ENCODE measurements at regions not wholly inside any gene's neighbourhood (a gene's known extent, or its start where the extent isn't known, plus 50 kb on each side); places are given as distances from the start of the nearest gene placed in this dataset.
A peak's percentile ranks its signal among the peaks of the same experiment; 100 is the strongest.

GRCh38 chr1:234978397-234979295, 150.0 kb downstream of the TOMM20 start (continued):
- TF ChIP-seq RNF2 (conservative IDR thresholded peaks at IDR 0.05; ENCODE audit: low read depth) (no peak), ZFP90 (CRISPR knock-in tag; IDR thresholded peaks at IDR 0.05; ENCODE audit: borderline replicate concordance) (no peak), ZNF33A (CRISPR knock-in tag; IDR thresholded peaks at IDR 0.05; ENCODE audit: borderline replicate concordance) (no peak), ZZZ3 (CRISPR knock-in tag; IDR thresholded peaks at IDR 0.05; ENCODE audit: borderline replicate concordance) (peak; percentile 54; the same call in 1 of the 2 replicates), ZNF232 (CRISPR knock-in tag; IDR thresholded peaks at IDR 0.05; ENCODE audit: borderline replicate concordance) (peak; percentile 60; the same call in 1 of the 2 replicates), ZBTB20 (CRISPR knock-in tag; IDR thresholded peaks at IDR 0.05; ENCODE audit: borderline replicate concordance, low read depth) (peak; percentile 46; the same call in 1 of the 2 replicates), HHEX (CRISPR knock-in tag; IDR thresholded peaks at IDR 0.05) (no peak), FOXJ3 (CRISPR knock-in tag; IDR thresholded peaks at IDR 0.05; ENCODE audit: borderline replicate concordance) (peak; percentile 84; the same call in 1 of the 2 replicates), ELF4 (CRISPR knock-in tag; IDR thresholded peaks at IDR 0.05; ENCODE audit: borderline replicate concordance) (no peak), AHR (CRISPR knock-in tag; IDR thresholded peaks at IDR 0.05) (no peak), ZNF264 (CRISPR knock-in tag; IDR thresholded peaks at IDR 0.05) (0 out of 2 replicates have a peak, but pooled peaks have one; percentile 62), CREM (IDR thresholded peaks at IDR 0.05) (peak; percentile 88), CREM (CRISPR knock-in tag; IDR thresholded peaks at IDR 0.05) (no peak), THAP7 (CRISPR knock-in tag; IDR thresholded peaks at IDR 0.05) (0 out of 2 replicates have a peak, but pooled peaks have one; percentile 14), TBX2 (CRISPR knock-in tag; IDR thresholded peaks at IDR 0.05; ENCODE audit: borderline replicate concordance) (peak; percentile 90), ZFX (CRISPR knock-in tag; IDR thresholded peaks at IDR 0.05; ENCODE audit: low read depth) (peak; percentile 57; the same call in 1 of the 2 replicates), KMT2A (CRISPR knock-in tag; IDR thresholded peaks at IDR 0.05) (no peak), USF2 (IDR thresholded peaks at IDR 0.05; ENCODE audit: low read depth, low read length) (no peak), USF2 (CRISPR knock-in tag; IDR thresholded peaks at IDR 0.05; ENCODE audit: borderline replicate concordance) (no peak; the same call in 1 of the 2 replicates), ZNF724P (CRISPR knock-in tag; IDR thresholded peaks at IDR 0.05; ENCODE audit: borderline replicate concordance) (no peak)
- TF ChIP-seq, protein P1, sequence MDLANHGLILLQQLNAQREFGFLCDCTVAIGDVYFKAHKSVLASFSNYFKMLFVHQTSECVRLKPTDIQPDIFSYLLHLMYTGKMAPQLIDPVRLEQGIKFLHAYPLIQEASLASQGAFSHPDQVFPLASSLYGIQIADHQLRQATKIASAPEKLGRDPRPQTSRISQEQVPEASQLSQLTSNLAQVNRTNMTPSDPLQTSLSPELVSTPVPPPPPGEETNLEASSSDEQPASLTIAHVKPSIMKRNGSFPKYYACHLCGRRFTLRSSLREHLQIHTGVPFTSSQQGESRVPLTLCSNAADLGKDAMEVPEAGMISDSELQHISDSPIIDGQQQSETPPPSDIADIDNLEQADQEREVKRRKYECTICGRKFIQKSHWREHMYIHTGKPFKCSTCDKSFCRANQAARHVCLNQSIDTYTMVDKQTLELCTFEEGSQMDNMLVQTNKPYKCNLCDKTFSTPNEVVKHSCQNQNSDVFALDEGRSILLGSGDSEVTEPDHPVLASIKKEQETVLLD (CRISPR knock-in tag; IDR thresholded peaks at IDR 0.05; ENCODE audit: low read depth): no peak
- TF ChIP-seq, protein P2, sequence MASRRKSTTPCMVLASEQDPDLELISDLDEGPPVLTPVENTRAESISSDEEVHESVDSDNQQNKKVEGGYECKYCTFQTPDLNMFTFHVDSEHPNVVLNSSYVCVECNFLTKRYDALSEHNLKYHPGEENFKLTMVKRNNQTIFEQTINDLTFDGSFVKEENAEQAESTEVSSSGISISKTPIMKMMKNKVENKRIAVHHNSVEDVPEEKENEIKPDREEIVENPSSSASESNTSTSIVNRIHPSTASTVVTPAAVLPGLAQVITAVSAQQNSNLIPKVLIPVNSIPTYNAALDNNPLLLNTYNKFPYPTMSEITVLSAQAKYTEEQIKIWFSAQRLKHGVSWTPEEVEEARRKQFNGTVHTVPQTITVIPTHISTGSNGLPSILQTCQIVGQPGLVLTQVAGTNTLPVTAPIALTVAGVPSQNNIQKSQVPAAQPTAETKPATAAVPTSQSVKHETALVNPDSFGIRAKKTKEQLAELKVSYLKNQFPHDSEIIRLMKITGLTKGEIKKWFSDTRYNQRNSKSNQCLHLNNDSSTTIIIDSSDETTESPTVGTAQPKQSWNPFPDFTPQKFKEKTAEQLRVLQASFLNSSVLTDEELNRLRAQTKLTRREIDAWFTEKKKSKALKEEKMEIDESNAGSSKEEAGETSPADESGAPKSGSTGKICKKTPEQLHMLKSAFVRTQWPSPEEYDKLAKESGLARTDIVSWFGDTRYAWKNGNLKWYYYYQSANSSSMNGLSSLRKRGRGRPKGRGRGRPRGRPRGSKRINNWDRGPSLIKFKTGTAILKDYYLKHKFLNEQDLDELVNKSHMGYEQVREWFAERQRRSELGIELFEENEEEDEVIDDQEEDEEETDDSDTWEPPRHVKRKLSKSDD (CRISPR knock-in tag; IDR thresholded peaks at IDR 0.05; ENCODE audit: low read depth): no peak
